CD14-positive monocyte (primary cell): ENCODE measurements at regions not wholly inside any gene's neighbourhood (a gene's known extent, or its start where the extent isn't known, plus 50 kb on each side); places are given as distances from the start of the nearest gene placed in this dataset.

Experiments
- DNase-seq, 3 donors: peaks; one replicate each; pipeline ENCODE4 v3.0.0-alpha.2; 2011 to 2022
- H2AFZ ChIP-seq: 2 replicates; pipeline ENCODE4 v1.6.0; 2012; ENCODE audit warnings: mild to moderate bottlenecking, low read depth, low read length, inconsistent platforms; ENCODE audit not compliant: insufficient read depth, poor library complexity, severe bottlenecking
- H3K27ac ChIP-seq, 2 donors: 1 replicate in 1 of 2; 2 replicates in 1 of 2; pipeline ENCODE4 v1.5.1; 2012 to 2013; ENCODE audit warnings: low read length in 2 of 2, control low read depth in 1 of 2, inconsistent platforms in 1 of 2, low read depth in 1 of 2, mild to moderate bottlenecking in 1 of 2
- H3K27me3 ChIP-seq, 2 donors: one replicate each; pipeline versions ENCODE4 v1.6.0 to v1.6.1; 2011 to 2013; ENCODE audit warnings: low read length in 2 of 2; ENCODE audit not compliant: control insufficient read depth in 2 of 2, insufficient read depth in 2 of 2
- H3K36me3 ChIP-seq, 2 donors: replicated peaks in 1 of 2; 1 replicate in 1 of 2; 2 replicates in 1 of 2; pipeline versions ENCODE4 v1.5.1 to v1.6.1; 2012 to 2013; ENCODE audit warnings: low read length in 2 of 2, control low read depth in 1 of 2, inconsistent platforms in 1 of 2, mild to moderate bottlenecking in 1 of 2; ENCODE audit not compliant: insufficient read depth in 2 of 2, control insufficient read depth in 1 of 2
- H3K4me1 ChIP-seq, 2 donors: 1 replicate in 1 of 2; 2 replicates in 1 of 2; pipeline versions ENCODE4 v1.5.1 to v1.6.1; 2012 to 2013; ENCODE audit warnings: low read length in 2 of 2, control low read depth in 1 of 2, inconsistent platforms in 1 of 2, mild to moderate bottlenecking in 1 of 2, moderate library complexity in 1 of 2; ENCODE audit not compliant: insufficient read depth in 2 of 2, control insufficient read depth in 1 of 2
- H3K4me2 ChIP-seq: replicated peaks from 2 replicates; pipeline ENCODE3; 2012; ENCODE audit warnings: low read length, moderate library complexity, mild to moderate bottlenecking; ENCODE audit not compliant: poor library complexity, severe bottlenecking; ENCODE audit errors: extremely low read depth
- H3K4me3 ChIP-seq, 3 experiments: fragments of 200-600 bp in 1 of 3; sonication (generic) in 1 of 3; replicated peaks in 1 of 3; 1 replicate in 2 of 3; 2 replicates in 1 of 3; pipeline ENCODE4 v1.5.1; 2011 to 2013; ENCODE audit warnings: low read length in 3 of 3, mild to moderate bottlenecking in 3 of 3, control low read depth in 2 of 3, low read depth in 2 of 3, inconsistent platforms in 1 of 3, moderate library complexity in 1 of 3
- H3K79me2 ChIP-seq: 2 replicates; pipeline ENCODE4 v1.6.0; 2012; ENCODE audit warnings: mild to moderate bottlenecking, control low read depth, inconsistent platforms, low read length, moderate library complexity; ENCODE audit not compliant: insufficient read depth
- H3K9ac ChIP-seq: 2 replicates; pipeline ENCODE4 v1.6.0; 2017; ENCODE audit warnings: low read length, mild to moderate bottlenecking; ENCODE audit not compliant: insufficient read depth, poor library complexity, severe bottlenecking
- H3K9me3 ChIP-seq, 2 donors: replicated peaks in 1 of 2; 1 replicate in 1 of 2; 2 replicates in 1 of 2; pipeline versions ENCODE4 v1.5.1 to v1.6.1; 2012 to 2013; ENCODE audit warnings: low read length in 2 of 2, control low read depth in 1 of 2; ENCODE audit not compliant: control insufficient read depth in 1 of 2, insufficient read depth in 1 of 2
- H4K20me1 ChIP-seq: 2 replicates; pipeline ENCODE4 v1.6.0; 2012; ENCODE audit warnings: mild to moderate bottlenecking, low read length, control low read depth, moderate library complexity; ENCODE audit not compliant: insufficient read depth
- H3K27ac Mint-ChIP-seq, 7 donors: one replicate each; pipeline ENCODE4 v1.8.0; 2020; ENCODE audit warnings: mild to moderate bottlenecking in 7 of 7, mixed read lengths in 7 of 7, moderate library complexity in 6 of 7, inconsistent platforms in 2 of 7
- H3K27me3 Mint-ChIP-seq, 3 donors: one replicate each; pipeline ENCODE4 v1.8.0; 2021 to 2022; ENCODE audit warnings: low read depth in 3 of 3, mild to moderate bottlenecking in 3 of 3, mixed read lengths in 3 of 3, moderate library complexity in 3 of 3, inconsistent platforms in 1 of 3
- H3K36me3 Mint-ChIP-seq, 2 donors: one replicate each; pipeline ENCODE4 v1.8.0; 2020; ENCODE audit warnings: mixed read lengths in 2 of 2, inconsistent platforms in 1 of 2, mild to moderate bottlenecking in 1 of 2
- H3K4me1 Mint-ChIP-seq: one replicate; pipeline ENCODE4 v1.8.0; 2020; ENCODE audit warnings: mild to moderate bottlenecking, mixed read lengths
- H3K4me3 Mint-ChIP-seq, 2 donors: one replicate each; pipeline ENCODE4 v1.8.0; 2020; ENCODE audit warnings: mild to moderate bottlenecking in 2 of 2, mixed read lengths in 2 of 2, moderate library complexity in 1 of 2
- H3K9me3 Mint-ChIP-seq, 7 donors: one replicate each; pipeline ENCODE4 v1.8.0; 2020 to 2022; ENCODE audit warnings: mixed read lengths in 7 of 7, mild to moderate bottlenecking in 6 of 7, moderate library complexity in 6 of 7, inconsistent platforms in 2 of 7
- WGBS: methylation state at CpG from one replicate; pipeline ENCODE4 v1.1.5; 2013; ENCODE audit warnings: missing lambda C conversion rate; ENCODE audit not compliant: insufficient coverage; 5-methylcytosine and 5-hydroxymethylcytosine counted together
- intact Hi-C, 2 donors: fragments of 100-400 bp; cut with micrococcal nuclease; formaldehyde crosslinking; loops; one replicate each; pipeline versions ENCODE4 v1.15.0 to v1.15.1; 2023
- TF ChIP-seq, protein P1 (sequence below): fragments of 200-600 bp; IDR thresholded peaks from one replicate; pipeline ENCODE4 v1.8.0; 2022; ENCODE audit warnings: antibody characterized with exemption, mild to moderate bottlenecking

GRCh38 chr1:82690411-82690810 is 889.7 kb downstream of the ADGRL2 start:
- Histone ChIP-seq H3K27ac (no peak overlapping the region), H3K79me2 (no peaks in the 10 kb centered on the region), H2AFZ (no peak overlapping the region), H3K36me3 (no peaks in the 10 kb centered on the region), H4K20me1 (no peaks in the 10 kb centered on the region), H3K27me3 (no peaks in the 10 kb centered on the region), H3K4me2 (no peak overlapping the region), H3K9ac (no peak overlapping the region), H3K4me3 (no peak overlapping the region), H3K9me3 (peaks cover 11 to 15% of the 10 kb centered on the region in 2 donors), H3K4me1 (no peaks in the 10 kb centered on the region)
- DNase-seq, result no peak
- no peaks in the 10 kb centered on the region for H3K36me3 Mint-ChIP-seq
- WGBS, result no CpG with 5 or more reads among the region's 1 CpG
- H3K4me3 Mint-ChIP-seq, result no peak overlapping the region
- intact Hi-C loops, result no loop called here
- no peaks in the 10 kb centered on the region for H3K4me1 Mint-ChIP-seq
- H3K27ac Mint-ChIP-seq, result no peak overlapping the region
- peaks cover 14 to 29% (median 19%) of the 10 kb centered on the region in 7 donors for H3K9me3 Mint-ChIP-seq
- TF ChIP-seq, protein P1, sequence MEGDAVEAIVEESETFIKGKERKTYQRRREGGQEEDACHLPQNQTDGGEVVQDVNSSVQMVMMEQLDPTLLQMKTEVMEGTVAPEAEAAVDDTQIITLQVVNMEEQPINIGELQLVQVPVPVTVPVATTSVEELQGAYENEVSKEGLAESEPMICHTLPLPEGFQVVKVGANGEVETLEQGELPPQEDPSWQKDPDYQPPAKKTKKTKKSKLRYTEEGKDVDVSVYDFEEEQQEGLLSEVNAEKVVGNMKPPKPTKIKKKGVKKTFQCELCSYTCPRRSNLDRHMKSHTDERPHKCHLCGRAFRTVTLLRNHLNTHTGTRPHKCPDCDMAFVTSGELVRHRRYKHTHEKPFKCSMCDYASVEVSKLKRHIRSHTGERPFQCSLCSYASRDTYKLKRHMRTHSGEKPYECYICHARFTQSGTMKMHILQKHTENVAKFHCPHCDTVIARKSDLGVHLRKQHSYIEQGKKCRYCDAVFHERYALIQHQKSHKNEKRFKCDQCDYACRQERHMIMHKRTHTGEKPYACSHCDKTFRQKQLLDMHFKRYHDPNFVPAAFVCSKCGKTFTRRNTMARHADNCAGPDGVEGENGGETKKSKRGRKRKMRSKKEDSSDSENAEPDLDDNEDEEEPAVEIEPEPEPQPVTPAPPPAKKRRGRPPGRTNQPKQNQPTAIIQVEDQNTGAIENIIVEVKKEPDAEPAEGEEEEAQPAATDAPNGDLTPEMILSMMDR, result no peak
- no peaks in the 10 kb centered on the region for H3K27me3 Mint-ChIP-seq

GRCh38 chr1:82689217-82689616 is 888.5 kb downstream of the ADGRL2 start:
- H3K9me3 Mint-ChIP-seq, result peaks cover 14 to 32% (median 19%) of the 10 kb centered on the region in 7 donors
- intact Hi-C loops, result no loop called here
- no peak overlapping the region for H3K27ac Mint-ChIP-seq

More at GRCh38 chr1:82689217-82689616, 888.5 kb downstream of the ADGRL2 start:
- H4K20me1 ChIP-seq, result no peaks in the 10 kb centered on the region
- H3K4me1 ChIP-seq, result no peaks in the 10 kb centered on the region
- H3K9ac ChIP-seq, result no peak overlapping the region
- H3K4me3 ChIP-seq, result no peak overlapping the region
- no peak overlapping the region for H2AFZ ChIP-seq
- H3K79me2 ChIP-seq, result no peaks in the 10 kb centered on the region
- H3K36me3 ChIP-seq, result no peaks in the 10 kb centered on the region
- no peak for DNase-seq
- H3K4me2 ChIP-seq, result no peak overlapping the region
- 100% methylated on average over 2 of the region's 4 CpGs for WGBS
- peaks cover 11 to 15% of the 10 kb centered on the region in 2 donors for H3K9me3 ChIP-seq
- H3K4me3 Mint-ChIP-seq, result no peak overlapping the region
- no peaks in the 10 kb centered on the region for H3K36me3 Mint-ChIP-seq
- H3K27me3 Mint-ChIP-seq, result no peaks in the 10 kb centered on the region
- no peaks in the 10 kb centered on the region for H3K27me3 ChIP-seq
- TF ChIP-seq, protein P1, result no peak
- no peaks in the 10 kb centered on the region for H3K4me1 Mint-ChIP-seq
- no peak overlapping the region for H3K27ac ChIP-seq
